ENCODE measurements at regions not wholly inside any gene's neighbourhood (a gene's known extent, or its start where the extent isn't known, plus 50 kb on each side); places are given as distances from the start of the nearest gene placed in this dataset.
"Not testable (repeated sequence)": the region's sequence is repeated elsewhere in the genome, so short reads cannot be mapped to it uniquely, and the experiment has no call there.

DNA sequence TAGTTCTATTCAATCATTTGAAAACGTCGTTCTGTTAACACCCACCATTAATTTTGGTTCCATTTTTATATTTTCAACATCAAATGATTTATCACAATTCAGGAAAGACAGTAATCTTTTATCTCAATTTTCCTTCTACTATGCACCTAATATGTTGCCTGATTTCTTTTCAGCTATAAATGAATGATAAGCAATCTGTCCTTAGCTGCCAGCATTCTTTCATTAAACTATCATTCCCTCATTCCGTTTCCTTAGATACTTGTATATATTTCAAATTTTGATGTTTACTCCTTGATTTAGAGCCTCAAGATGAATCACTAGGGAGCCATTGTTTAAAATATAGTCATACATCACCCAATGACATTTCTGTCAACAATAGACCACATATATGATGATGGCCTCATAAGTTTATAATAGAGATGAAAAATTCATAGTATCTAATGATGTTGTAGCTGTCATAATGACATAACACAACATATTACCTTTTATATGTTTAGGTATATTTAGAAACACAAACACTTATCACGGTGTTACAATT, 661.7 kb downstream of the IPMK start:
- H3K4me1 Mint-ChIP-seq: no peaks in the 10 kb centered on the region
- ATAC-seq: no peak

GRCh38 chr10:57599440-57599839, 668.3 kb downstream of the IPMK start:
- ATAC-seq (no peak), DNase-seq (no peak)
- H3K4me1 Mint-ChIP-seq: no peaks in the 10 kb centered on the region
- H3K27me3 Mint-ChIP-seq: no peaks in the 10 kb centered on the region
- no peak overlapping the region for H3K27ac Mint-ChIP-seq
- H3K9me3 ChIP-seq (ENCODE audit: control insufficient read depth, low read length, poor library complexity, severe bottlenecking): no peaks in the 10 kb centered on the region
- H3K4me3 Mint-ChIP-seq: no peak overlapping the region
- H3K36me3 Mint-ChIP-seq (ENCODE audit: low read depth): no peaks in the 10 kb centered on the region

More for the DNA sequence above, 661.7 kb downstream of the IPMK start:
- no peaks in the 10 kb centered on the region for H3K27me3 Mint-ChIP-seq
- H3K9me3 ChIP-seq (ENCODE audit: control insufficient read depth, low read length, poor library complexity, severe bottlenecking): no peaks in the 10 kb centered on the region
- no peaks in the 10 kb centered on the region for H3K36me3 Mint-ChIP-seq (ENCODE audit: low read depth)
- H3K27ac Mint-ChIP-seq: no peak overlapping the region
- H3K4me3 Mint-ChIP-seq: no peak overlapping the region
- no peak for DNase-seq

GRCh38 chr10:57593983-57594573, 673.6 kb downstream of the IPMK start:
- no peak overlapping the region for H3K4me3 Mint-ChIP-seq
- H3K27ac Mint-ChIP-seq: no peak overlapping the region
- no peaks in the 10 kb centered on the region for H3K36me3 Mint-ChIP-seq (ENCODE audit: low read depth)
- no peaks in the 10 kb centered on the region for H3K9me3 ChIP-seq (ENCODE audit: control insufficient read depth, low read length, poor library complexity, severe bottlenecking)
- DNase-seq (no peak), ATAC-seq (no peak)
- H3K27me3 Mint-ChIP-seq: no peaks in the 10 kb centered on the region
- no peaks in the 10 kb centered on the region for H3K4me1 Mint-ChIP-seq

DNA sequence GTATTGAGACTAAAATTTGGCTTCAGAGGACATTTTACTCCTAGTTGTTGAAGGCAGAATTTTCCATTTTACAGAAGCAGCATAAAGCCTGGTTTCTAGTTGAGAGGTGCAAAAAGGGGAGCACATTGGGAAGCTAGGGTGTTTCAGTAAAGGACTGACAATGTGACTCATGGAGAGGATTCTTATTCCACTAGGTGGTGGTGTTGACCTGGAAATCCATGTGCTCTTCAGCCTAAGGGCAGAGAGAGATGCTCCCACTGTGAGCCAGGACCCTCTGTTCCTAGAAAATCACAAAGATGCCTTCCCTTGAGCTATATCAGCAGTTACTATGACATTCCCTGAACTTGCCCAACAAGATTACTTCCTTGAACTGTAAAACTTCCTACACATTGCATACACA, 687.8 kb downstream of the IPMK start:
- H3K4me1 Mint-ChIP-seq: no peaks in the 10 kb centered on the region
- no peaks in the 10 kb centered on the region for H3K27me3 Mint-ChIP-seq
- no peaks in the 10 kb centered on the region for H3K9me3 ChIP-seq (ENCODE audit: control insufficient read depth, low read length, poor library complexity, severe bottlenecking)
- H3K4me3 Mint-ChIP-seq: no peak overlapping the region
- H3K27ac Mint-ChIP-seq: no peak overlapping the region
- ATAC-seq (no peak), DNase-seq (no peak)
- H3K36me3 Mint-ChIP-seq (ENCODE audit: low read depth): no peaks in the 10 kb centered on the region

- Mint-ChIP-seq H3K27me3 (no peaks in the 10 kb centered on the region), H3K36me3 (ENCODE audit: low read depth) (no peaks in the 10 kb centered on the region), H3K4me1 (no peaks in the 10 kb centered on the region), H3K27ac (no peak overlapping the region), H3K4me3 (no peak overlapping the region)
- ATAC-seq (no peak), DNase-seq (no peak)
- H3K9me3 ChIP-seq (ENCODE audit: control insufficient read depth, low read length, poor library complexity, severe bottlenecking): no peaks in the 10 kb centered on the region
Observed at GRCh38 chr10:57562211-57562610, 705.5 kb downstream of the IPMK start.

DNA sequence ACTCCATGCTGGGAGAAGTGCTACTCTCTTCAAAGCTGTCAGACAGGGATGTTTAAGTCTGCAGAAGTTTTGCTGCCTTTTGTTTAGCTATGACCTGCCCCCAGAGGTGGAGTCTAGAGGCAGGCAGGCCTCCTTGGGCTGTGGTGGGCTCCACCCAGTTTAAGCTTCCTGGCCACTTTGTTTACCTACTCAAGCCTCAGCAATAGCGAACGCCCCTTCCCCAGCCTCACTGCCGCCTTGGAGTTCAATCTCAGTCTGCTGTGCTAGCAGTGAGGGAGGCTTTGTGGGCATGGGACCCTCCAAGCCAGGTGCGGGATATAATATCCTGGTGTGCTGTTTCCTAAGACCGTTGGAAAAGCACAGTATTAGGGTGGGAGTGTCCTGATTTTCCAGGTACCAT, 715.9 kb downstream of the IPMK start:
- H3K27me3 Mint-ChIP-seq; H3K4me3 Mint-ChIP-seq; H3K36me3 Mint-ChIP-seq (ENCODE audit: low read depth); ATAC-seq; H3K9me3 ChIP-seq (ENCODE audit: control insufficient read depth, low read length, poor library complexity, severe bottlenecking); H3K27ac Mint-ChIP-seq; H3K4me1 Mint-ChIP-seq; DNase-seq: not testable (repeated sequence)

- H3K27me3 Mint-ChIP-seq: no peaks in the 10 kb centered on the region
- H3K36me3 Mint-ChIP-seq (ENCODE audit: low read depth): no peaks in the 10 kb centered on the region
- H3K4me1 Mint-ChIP-seq: no peaks in the 10 kb centered on the region
- H3K9me3 ChIP-seq (ENCODE audit: control insufficient read depth, low read length, poor library complexity, severe bottlenecking): no peaks in the 10 kb centered on the region
- ATAC-seq (no peak), DNase-seq (no peak)
- no peak overlapping the region for H3K27ac Mint-ChIP-seq
- no peak overlapping the region for H3K4me3 Mint-ChIP-seq
Observed at GRCh38 chr10:57535306-57535705, 732.4 kb downstream of the IPMK start.

DNA sequence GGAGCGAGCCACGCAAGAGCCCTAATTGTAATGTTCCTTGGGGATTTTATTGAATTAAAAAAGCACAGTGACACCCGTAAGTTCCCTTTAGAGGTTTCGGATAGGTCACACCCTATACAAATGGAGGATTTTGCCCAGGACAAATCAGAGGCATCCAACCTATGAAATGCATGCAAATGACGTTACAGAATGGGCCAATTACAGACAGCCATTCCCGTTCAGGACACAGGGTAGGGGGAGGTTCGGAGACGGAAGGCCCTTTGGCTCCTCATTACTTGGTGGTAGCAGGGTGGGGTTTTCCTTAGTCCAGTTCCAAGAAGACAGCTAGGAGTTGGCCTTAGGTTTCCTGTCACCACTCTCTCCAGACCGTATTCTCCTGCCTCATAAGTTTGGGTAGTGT, 754.1 kb downstream of the IPMK start:
- DNase-seq: no peak
- Mint-ChIP-seq H3K27me3 (no peaks in the 10 kb centered on the region), H3K36me3 (ENCODE audit: low read depth) (no peaks in the 10 kb centered on the region), H3K4me1 (no peaks in the 10 kb centered on the region), H3K4me3 (no peak overlapping the region), H3K27ac (no peak overlapping the region)
- ATAC-seq: no peak
- H3K9me3 ChIP-seq (ENCODE audit: control insufficient read depth, low read length, poor library complexity, severe bottlenecking): no peaks in the 10 kb centered on the region

GRCh38 chr10:57507788-57508187, 759.9 kb downstream of the IPMK start:
- ATAC-seq: no peak
- H3K36me3 Mint-ChIP-seq (ENCODE audit: low read depth): no peaks in the 10 kb centered on the region
- H3K27ac Mint-ChIP-seq: no peak overlapping the region
- no peaks in the 10 kb centered on the region for H3K9me3 ChIP-seq (ENCODE audit: control insufficient read depth, low read length, poor library complexity, severe bottlenecking)
- H3K4me1 Mint-ChIP-seq: no peaks in the 10 kb centered on the region
- DNase-seq: no peak
- H3K27me3 Mint-ChIP-seq: no peaks in the 10 kb centered on the region
- H3K4me3 Mint-ChIP-seq: no peak overlapping the region

GRCh38 chr10:57506414-57507094, 761.1 kb downstream of the IPMK start:
- H3K4me3 Mint-ChIP-seq: no peak overlapping the region
- H3K36me3 Mint-ChIP-seq (ENCODE audit: low read depth): no peaks in the 10 kb centered on the region
- H3K9me3 ChIP-seq (ENCODE audit: control insufficient read depth, low read length, poor library complexity, severe bottlenecking): no peaks in the 10 kb centered on the region
- ATAC-seq (no peak), DNase-seq (no peak)
- no peak overlapping the region for H3K27ac Mint-ChIP-seq
- no peaks in the 10 kb centered on the region for H3K27me3 Mint-ChIP-seq
- H3K4me1 Mint-ChIP-seq: no peaks in the 10 kb centered on the region

- DNase-seq: no peak
- Mint-ChIP-seq H3K27me3 (no peaks in the 10 kb centered on the region), H3K4me3 (no peak overlapping the region), H3K4me1 (no peaks in the 10 kb centered on the region), H3K27ac (no peak overlapping the region), H3K36me3 (ENCODE audit: low read depth) (no peaks in the 10 kb centered on the region)
- H3K9me3 ChIP-seq (ENCODE audit: control insufficient read depth, low read length, poor library complexity, severe bottlenecking): no peaks in the 10 kb centered on the region
- no peak for ATAC-seq
Observed at GRCh38 chr10:57494486-57494885, 773.2 kb downstream of the IPMK start.

- Mint-ChIP-seq H3K27ac (no peak overlapping the region), H3K4me3 (no peak overlapping the region), H3K36me3 (ENCODE audit: low read depth) (no peaks in the 10 kb centered on the region), H3K27me3 (no peaks in the 10 kb centered on the region), H3K4me1 (no peaks in the 10 kb centered on the region)
- DNase-seq (no peak), ATAC-seq (no peak)
- no peaks in the 10 kb centered on the region for H3K9me3 ChIP-seq (ENCODE audit: control insufficient read depth, low read length, poor library complexity, severe bottlenecking)
Observed at GRCh38 chr10:57482259-57482658, 785.4 kb downstream of the IPMK start.

DNA sequence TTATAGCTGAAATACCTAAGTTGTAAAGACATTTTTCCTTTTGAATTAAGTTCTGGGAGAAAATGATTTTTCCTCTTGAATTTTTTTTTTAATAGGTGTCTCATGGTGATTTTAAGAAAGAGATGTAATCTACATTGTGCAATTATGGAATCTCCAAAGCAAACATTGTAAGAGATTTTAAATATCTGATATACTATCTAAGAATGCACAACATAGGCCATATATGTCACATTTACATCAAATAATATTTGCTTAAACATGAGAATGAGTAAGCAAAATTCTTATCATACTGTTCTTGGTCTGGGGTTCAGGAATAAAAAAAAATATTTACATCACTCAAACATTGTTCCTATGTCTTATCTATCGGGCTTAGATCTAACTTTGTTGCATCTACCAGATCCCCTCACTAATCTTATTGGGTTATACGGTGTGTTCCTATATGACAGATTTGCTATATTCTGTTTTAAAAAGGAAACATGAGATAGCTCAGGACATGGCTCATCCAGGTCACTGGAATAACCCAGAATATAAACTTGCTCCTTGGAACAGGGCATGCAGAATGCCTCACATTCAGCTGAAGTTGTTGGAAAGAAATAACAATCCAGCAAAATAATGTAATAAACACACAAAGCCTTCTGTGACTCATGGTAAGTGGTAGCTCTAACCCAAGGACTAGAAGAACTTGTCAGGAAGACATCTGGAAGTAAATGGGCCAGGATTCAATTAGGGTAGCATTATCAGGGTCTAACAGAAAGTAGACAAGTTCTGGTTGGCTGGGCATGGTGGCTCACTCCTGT, 794.7 kb downstream of the IPMK start:
- Mint-ChIP-seq H3K27ac (no peak overlapping the region), H3K4me1 (no peaks in the 10 kb centered on the region), H3K4me3 (no peak overlapping the region), H3K36me3 (ENCODE audit: low read depth) (no peaks in the 10 kb centered on the region), H3K27me3 (no peaks in the 10 kb centered on the region)
- H3K9me3 ChIP-seq (ENCODE audit: control insufficient read depth, low read length, poor library complexity, severe bottlenecking): no peaks in the 10 kb centered on the region
- DNase-seq (no peak), ATAC-seq (no peak)
